Motor neuron (in vitro differentiated cells): ENCODE measurements at regions not wholly inside any gene's neighbourhood (a gene's known extent, or its start where the extent isn't known, plus 50 kb on each side); places are given as distances from the start of the nearest gene placed in this dataset.

Experiments used
- ATAC-seq, 8 experiments: fragments of 200-7000 bp; cut with Tn5 transposase; replicated peaks in 6 of 8; 2 replicates each; pipeline ENCODE4 v1.8.0; 2021; ENCODE audit warnings: mild to moderate bottlenecking in 8 of 8, moderate library complexity in 8 of 8
- H3K27ac ChIP-seq, 2 donors: fragments of 250-450 bp; sonication (Bioruptor Pico); 2 replicates each; pipeline ENCODE4 v1.9.0; 2021; ENCODE audit warnings: antibody characterized with exemption in 2 of 2, mild to moderate bottlenecking in 2 of 2, moderate library complexity in 1 of 2
- H3K4me1 ChIP-seq, 2 donors: fragments of 250-450 bp; sonication (Bioruptor Pico); replicated peaks in 1 of 2; 2 replicates each; pipeline ENCODE4 v1.6.1; 2021; ENCODE audit warnings: antibody characterized with exemption in 2 of 2, mild to moderate bottlenecking in 2 of 2, moderate library complexity in 1 of 2
- H3K4me3 ChIP-seq, 5 donors: fragments of 250-450 bp; sonication (Bioruptor Pico); 2 replicates each; pipeline ENCODE4 v1.9.0; 2021; ENCODE audit warnings: antibody characterized with exemption in 5 of 5, mild to moderate bottlenecking in 5 of 5, moderate library complexity in 4 of 5
- WGBS, 10 experiments: fragments of 450-650 bp; shearing (Covaris generic); methylation state at CpG; one replicate each; pipeline ENCODE4 v1.0.0; 2022; 5-methylcytosine and 5-hydroxymethylcytosine counted together
- in situ Hi-C, 9 experiments: fragments of 400-800 bp; cut with MboI; loops; one replicate each; pipeline ENCODE4 v1.15.0; 2021; ENCODE audit warnings: low sequenced_read_pairs in 9 of 9, low pct_unique_long_range_greater_than_20kb in 2 of 9; ENCODE audit not compliant: unreplicated experiment in 9 of 9

DNA sequence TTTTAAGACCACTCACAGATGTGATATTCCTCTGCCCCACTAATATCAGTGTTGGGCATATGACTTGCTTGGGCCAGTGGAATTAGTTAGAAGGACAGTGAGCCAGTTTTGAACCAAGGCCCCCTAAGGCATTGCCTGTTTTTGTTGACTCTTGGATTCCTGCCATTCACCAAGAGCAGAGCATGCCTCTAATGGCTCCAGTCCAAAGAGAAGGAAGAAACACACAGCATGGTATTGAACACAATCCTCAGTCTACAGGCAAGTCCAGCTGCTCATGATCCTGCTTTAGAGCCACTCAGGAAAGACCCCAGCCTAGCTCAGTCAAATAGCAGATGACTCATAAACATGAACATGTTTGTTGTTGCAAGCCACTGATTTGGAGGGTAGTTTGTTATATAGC, 1201.5 kb downstream of the BCL11B start:
- ATAC-seq = peak in 1 of 8 experiments; percentile 33
- Histone ChIP-seq H3K27ac (no peak overlapping the region), H3K4me1 (no peaks in the 10 kb centered on the region), H3K4me3 (no peak overlapping the region)
- in situ Hi-C loops = no loop called here

DNA sequence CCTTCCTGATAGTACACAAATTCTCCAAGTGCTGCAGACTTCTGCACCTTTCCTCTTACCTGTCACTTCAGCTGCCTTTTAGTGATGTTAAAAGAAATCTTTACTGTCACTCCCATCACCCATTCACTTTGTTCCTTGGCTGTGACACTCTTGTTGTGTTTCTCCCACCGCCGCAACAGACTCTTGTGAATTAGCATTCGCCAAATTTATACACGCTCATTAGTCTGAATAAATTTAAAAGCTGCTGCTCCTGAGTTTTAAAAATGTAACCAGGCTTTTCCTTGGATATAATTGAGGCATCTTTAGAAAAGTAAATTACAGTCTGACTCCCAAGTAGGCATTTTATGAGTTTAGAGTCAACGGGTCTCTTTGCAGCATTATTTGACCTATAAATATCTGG, 1197.9 kb downstream of the BCL11B start:
- no peak overlapping the region for H3K27ac ChIP-seq
- H3K4me1 ChIP-seq = no peaks in the 10 kb centered on the region
- in situ Hi-C loops = no loop called here
- H3K4me3 ChIP-seq = no peak overlapping the region
- ATAC-seq = no peak
- 35 to 93% (median 83%) methylated on average over 1 to 5 of the region's 5 CpGs; no CpG with 5 or more reads in 2 of the 10 experiments for WGBS, 10 experiments

DNA sequence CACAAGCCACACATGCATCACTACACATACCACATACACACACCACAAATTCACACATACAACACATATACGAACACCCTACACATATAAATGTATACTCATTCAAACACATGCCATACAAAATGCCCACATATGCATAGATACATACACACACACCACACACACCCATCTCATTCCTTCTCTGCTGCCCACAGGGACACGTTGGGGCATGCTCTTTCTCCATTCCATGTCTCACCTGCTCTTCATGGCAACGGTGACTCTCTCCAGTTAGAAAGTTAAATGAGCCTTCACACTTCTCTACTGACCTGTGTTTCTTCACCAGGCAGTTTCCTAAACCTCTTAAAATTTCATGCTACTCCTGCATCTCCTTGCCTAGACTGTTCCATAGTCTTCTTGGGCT, 1194.8 kb downstream of the BCL11B start:
- in situ Hi-C loops = no loop called here
- ATAC-seq = no peak
- Histone ChIP-seq H3K4me1 (no peaks in the 10 kb centered on the region), H3K4me3 (no peak overlapping the region), H3K27ac (no peak overlapping the region)
- WGBS, 10 experiments = 0 to 81% (median 23%) methylated on average over 1 to 3 of the region's 3 CpGs; no CpG with 5 or more reads in 4 of the 10 experiments

DNA sequence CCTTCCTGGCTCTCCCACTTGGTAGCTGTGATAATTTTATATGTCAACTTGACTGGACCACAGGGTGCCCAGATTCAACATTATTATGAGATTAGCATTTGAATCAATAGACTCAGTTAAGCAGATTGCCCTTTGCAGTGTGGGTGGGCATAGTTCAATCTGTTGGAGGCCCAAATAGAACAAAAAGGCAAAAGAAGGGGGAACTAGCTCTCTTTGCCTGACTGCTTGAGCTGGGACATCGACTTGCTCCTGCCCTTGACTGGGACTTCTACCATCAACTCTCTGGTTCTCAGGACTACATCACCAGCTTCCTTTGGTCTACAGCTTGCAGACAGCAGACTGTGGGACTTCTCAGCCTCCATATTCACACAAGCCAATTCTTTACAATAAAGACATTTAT, 1189.2 kb downstream of the BCL11B start:
- in situ Hi-C loops = no loop called here
- no peak for ATAC-seq
- Histone ChIP-seq H3K27ac (no peak overlapping the region), H3K4me3 (no peak overlapping the region), H3K4me1 (peaks cover 0 to 3% of the 10 kb centered on the region in 2 donors)
- WGBS, 10 experiments = 0 to 67% (median 51%) methylated on average over 1 of the region's 1 CpG; no CpG with 5 or more reads in 4 of the 10 experiments

DNA sequence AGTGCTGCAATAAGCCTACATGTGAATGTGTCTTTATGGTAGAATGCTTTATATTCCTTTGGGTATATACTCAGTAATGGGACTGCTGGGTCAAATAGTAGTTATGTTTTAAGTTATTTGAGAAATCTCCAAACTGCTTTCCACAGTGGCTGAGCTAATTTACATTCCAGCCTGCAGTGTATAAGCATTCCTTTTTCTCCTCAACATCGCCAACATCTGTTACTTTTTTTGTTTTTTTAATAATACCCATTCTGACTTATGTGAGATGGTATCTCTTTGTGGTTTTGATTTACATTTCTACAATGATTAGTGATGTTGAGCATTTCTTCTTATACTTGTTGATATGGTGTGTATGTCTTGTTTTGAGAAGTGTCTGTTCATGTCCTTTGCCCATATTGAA, 1186.2 kb downstream of the BCL11B start:
- in situ Hi-C loops = no loop called here
- ATAC-seq = no peak
- 33 to 100% (median 75%) methylated on average over 1 of the region's 1 CpG; no CpG with 5 or more reads in 4 of the 10 experiments for WGBS, 10 experiments
- Histone ChIP-seq H3K4me3 (no peak overlapping the region), H3K4me1 (peaks cover 0 to 5% of the 10 kb centered on the region in 2 donors), H3K27ac (no peak overlapping the region)

DNA sequence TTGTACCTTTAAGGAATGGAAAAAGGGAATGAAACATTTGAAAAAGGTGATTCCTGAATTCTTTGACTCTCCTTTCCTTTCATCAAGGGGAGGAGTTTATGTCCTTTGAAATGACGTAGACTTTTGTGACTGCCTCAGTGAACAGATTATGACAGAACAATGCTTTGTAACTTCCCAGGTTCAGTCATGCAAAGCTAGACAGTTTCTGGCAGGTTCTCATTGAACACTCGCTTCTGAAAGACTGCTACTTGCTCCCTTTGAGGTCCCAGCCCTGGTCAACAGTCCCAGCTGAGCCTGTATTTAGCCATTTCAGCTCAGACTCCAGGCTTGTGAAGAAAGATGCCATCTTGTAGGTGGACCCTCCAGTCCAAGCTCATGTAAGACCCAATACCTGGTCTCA, 1178.9 kb downstream of the BCL11B start:
- Histone ChIP-seq H3K4me1 (no peaks in the 10 kb centered on the region), H3K27ac (no peak overlapping the region), H3K4me3 (no peak overlapping the region)
- WGBS, 10 experiments = 0 to 71% (median 33%) methylated on average over 1 to 2 of the region's 2 CpGs; no CpG with 5 or more reads in 1 of the 10 experiments
- ATAC-seq = no peak
- in situ Hi-C loops = no loop called here

DNA sequence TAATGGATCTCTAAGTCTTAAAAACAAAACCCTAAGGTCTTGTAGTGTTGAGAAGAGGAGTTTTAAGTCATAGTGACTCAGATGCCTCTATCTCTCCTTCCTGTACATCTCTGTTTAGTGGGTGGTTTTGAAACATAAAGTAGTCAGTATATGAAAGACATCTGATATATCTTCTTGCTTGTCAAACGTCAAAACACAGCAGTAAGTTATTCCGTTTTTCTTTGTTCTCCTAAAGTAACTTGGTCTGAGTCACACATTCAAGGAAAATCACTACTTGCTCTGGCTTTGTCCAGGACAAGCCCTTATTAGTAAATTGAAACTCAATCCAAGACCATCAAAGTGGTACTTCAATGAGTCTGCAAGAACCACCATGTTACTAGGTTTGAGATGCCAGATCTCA, 1172.5 kb downstream of the BCL11B start:
- WGBS, 10 experiments = 6 to 88% (median 34%) methylated on average over 1 to 2 of the region's 2 CpGs; no CpG with 5 or more reads in 3 of the 10 experiments
- ATAC-seq = no peak
- in situ Hi-C loops = no loop called here
- Histone ChIP-seq H3K27ac (no peak overlapping the region), H3K4me3 (no peak overlapping the region), H3K4me1 (no peaks in the 10 kb centered on the region)

DNA sequence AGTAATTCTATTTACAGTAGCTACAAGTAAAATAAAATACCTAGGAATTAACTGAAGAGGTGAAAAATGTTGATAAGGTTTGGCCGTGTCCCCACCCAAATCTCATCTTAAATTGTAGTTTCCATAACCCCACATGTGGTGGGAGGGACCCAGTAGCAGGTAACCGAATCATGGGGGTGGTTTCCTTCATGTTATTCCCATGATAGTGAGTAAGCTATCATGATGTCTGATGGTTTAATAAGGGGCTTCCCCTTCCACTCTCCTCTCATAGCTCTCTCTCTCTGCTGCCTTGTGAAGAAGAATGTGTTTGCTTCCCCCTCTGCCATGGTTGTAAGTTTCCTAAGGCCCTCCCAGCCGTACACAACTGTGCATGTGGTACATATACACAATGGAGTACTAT, 1170.7 kb downstream of the BCL11B start:
- WGBS, 10 experiments = 0 to 86% (median 67%) methylated on average over 1 to 3 of the region's 3 CpGs
- no peaks in the 10 kb centered on the region for H3K4me1 ChIP-seq
- no peak overlapping the region for H3K27ac ChIP-seq
- in situ Hi-C loops = no loop called here
- H3K4me3 ChIP-seq = no peak overlapping the region
- ATAC-seq = no peak

DNA sequence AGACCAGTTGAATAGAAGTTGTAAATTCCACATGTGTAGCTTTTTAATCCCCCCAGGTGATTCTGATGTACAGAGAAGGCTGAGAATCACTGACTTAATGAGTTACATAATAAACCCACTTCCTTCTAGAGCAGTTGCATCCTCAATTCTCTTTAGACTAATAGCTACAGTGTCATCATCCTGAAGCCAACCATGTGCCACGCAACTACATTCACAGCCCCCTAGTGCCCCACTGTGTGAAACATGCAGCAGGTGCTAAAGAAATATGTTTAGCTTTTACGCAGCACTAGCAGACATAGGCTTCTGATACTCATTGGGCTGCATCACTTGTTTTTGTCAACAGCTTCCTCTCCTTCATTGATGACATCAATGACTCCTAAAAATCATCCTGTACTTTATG, 1168.3 kb downstream of the BCL11B start:
- Histone ChIP-seq H3K4me3 (no peak overlapping the region), H3K4me1 (peaks cover 0 to 5% of the 10 kb centered on the region in 2 donors), H3K27ac (no peak overlapping the region)
- in situ Hi-C loops = no loop called here
- WGBS, 10 experiments = 50 to 100% (median 78%) methylated on average over 1 to 2 of the region's 2 CpGs; no CpG with 5 or more reads in 2 of the 10 experiments
- no peak for ATAC-seq

DNA sequence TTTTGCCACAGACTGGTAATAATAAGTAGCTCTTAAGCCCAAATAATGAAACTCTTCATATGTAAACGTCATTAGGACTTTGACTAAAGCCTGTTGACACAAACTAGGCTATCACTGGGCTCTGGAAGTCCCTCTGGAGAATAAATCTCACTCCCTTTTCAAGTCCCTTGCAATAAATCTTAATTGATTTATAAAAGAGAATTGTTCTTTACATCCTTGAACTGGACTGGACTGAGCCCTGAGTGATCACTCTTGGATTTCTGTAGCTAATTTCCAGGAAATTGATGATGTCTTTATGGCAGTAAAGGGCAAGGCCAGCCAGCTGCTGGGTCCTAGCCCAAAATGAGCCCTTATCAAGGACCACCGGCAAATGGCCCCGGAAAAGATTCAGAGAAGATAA, 1162.7 kb downstream of the BCL11B start:
- no peak overlapping the region for H3K4me3 ChIP-seq
- peaks cover 7 to 11% of the 10 kb centered on the region in 2 donors for H3K4me1 ChIP-seq
- in situ Hi-C loops = no loop called here
- WGBS, 10 experiments = 0 to 52% (median 28%) methylated on average over 1 to 3 of the region's 3 CpGs; no CpG with 5 or more reads in 2 of the 10 experiments
- no peak overlapping the region for H3K27ac ChIP-seq
- peak in 4 of 8 experiments; percentile 50 to 80 (median 61) for ATAC-seq

DNA sequence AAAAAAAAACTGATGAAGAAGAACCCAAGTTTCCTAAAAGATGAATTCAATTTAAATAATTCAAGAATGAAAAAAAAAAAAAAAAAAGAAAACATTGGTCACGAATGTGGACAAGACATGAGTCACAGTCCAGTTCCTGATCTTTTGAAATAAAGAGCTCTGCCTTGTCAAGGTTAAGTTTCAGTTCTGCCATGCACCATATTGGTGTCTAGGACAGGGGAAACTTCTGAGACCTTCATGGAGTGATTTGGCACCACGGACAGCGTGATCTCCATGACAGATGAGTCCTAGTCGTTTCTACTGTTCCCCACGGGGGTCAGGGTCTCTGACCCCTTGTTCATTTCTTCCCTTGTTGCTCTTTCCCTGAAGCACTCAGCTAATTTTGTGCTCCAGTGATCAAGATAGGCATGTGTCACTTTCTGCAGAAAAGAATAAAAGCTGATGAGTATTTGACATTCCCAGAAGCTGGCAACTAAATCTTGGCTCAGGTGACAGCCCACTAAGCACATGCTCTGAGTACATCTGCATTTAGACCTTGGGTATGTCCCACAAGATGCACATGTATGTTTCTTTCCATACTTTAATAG, 1159.7 kb downstream of the BCL11B start:
- no peak overlapping the region for H3K4me3 ChIP-seq
- H3K27ac ChIP-seq = no peak overlapping the region
- no peak for ATAC-seq
- peaks cover 7 to 11% of the 10 kb centered on the region in 2 donors for H3K4me1 ChIP-seq
- whole genome bisulfite sequencing, 10 experiments = 6 to 100% (median 64%) methylated on average over 1 to 5 of the region's 5 CpGs
- in situ Hi-C loops = no loop called here

DNA sequence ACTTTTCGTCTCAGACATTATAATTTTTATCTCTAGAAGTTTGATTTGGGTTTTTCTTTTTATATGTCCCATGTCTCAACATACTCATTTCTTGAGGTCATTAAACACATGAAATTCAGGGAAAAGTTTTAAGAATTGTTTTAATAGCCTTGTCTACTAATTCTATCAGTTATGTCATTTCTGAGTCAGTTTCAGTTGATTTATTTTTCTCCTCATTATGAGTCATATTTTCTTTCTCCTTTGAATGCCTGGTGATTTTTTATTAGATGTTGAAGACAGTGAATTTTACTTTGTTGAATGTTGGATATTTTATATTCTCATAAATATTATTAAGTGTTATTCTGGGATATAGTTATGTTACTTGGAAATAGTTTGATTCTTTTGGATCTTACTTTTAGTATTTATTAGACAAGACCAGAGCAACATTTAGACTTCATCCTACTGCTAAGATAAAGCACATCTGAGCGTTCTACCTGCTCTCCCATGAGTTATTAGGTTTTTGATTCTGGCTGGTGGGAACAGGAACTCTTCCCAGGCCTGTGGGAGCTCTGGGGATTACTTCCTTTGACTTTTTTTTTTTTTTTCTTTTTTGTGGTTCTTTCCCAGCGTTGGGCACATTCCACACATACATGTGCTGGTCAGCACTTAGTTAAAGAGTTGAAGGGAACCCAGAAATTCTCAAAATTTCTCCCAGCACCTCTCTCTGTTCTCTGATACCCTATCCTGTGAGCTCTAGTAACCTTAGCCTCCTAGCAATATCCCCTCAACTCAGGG, 1157.7 kb downstream of the BCL11B start:
- Histone ChIP-seq H3K4me3 (no peak overlapping the region), H3K27ac (no peak overlapping the region), H3K4me1 (peaks cover 4 to 7% of the 10 kb centered on the region in 2 donors)
- in situ Hi-C loops = no loop called here
- WGBS, 10 experiments = 0 to 61% (median 14%) methylated on average over 2 to 3 of the region's 3 CpGs; no CpG with 5 or more reads in 1 of the 10 experiments
- no peak for ATAC-seq

DNA sequence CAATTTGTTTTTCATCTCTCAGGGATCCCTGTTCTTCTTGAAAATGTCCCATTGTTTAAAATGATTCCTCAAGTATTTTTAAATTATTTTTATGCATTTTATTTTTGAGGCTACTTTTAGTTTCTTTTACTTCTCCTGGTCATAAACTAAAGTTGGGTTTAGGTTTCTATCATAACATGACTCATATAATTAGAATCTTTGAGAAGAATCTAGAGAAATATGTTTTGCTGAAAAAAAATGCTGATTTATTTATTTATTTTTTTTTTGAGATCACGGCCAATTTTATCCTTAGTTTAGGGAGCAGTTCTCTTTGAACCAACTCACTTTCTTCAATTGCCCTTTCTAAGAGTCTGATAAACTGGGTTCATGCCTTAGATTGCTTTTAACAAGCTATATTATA, 1157.1 kb downstream of the BCL11B start:
- no peak for ATAC-seq
- in situ Hi-C loops = no loop called here
- H3K27ac ChIP-seq = no peak overlapping the region
- WGBS, 10 experiments = 25 to 100% (median 83%) methylated on average over 1 of the region's 1 CpG
- H3K4me1 ChIP-seq = peaks cover 0 to 3% of the 10 kb centered on the region in 2 donors
- no peak overlapping the region for H3K4me3 ChIP-seq

DNA sequence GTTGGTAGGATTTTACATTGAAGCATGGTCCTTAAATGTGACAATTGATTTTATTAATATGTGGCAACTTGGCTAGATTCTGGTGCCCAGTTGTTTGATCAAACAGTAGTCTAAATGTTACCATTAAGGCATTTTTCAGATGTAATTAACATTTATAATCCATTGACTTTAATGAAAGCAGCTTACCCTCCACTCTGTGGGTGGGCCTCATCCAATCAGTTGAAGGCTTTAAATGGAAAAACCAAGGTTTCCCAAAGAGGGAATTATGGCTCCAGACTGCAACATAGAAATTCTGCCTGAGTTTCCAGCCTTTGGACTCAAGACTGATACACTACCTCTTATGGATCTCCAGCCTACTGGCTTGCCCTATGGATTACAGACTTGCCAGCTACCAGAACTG, 1153.2 kb downstream of the BCL11B start:
- no peak overlapping the region for H3K4me3 ChIP-seq
- in situ Hi-C loops = no loop called here
- H3K4me1 ChIP-seq = no peaks in the 10 kb centered on the region
- ATAC-seq = no peak
- H3K27ac ChIP-seq = no peak overlapping the region
